Fibroblast of skin of abdomen (primary cell): ENCODE measurements at regions not wholly inside any gene's neighbourhood (a gene's known extent, or its start where the extent isn't known, plus 50 kb on each side); places are given as distances from the start of the nearest gene placed in this dataset.
A peak's percentile ranks its signal among the peaks of the same experiment; 100 is the strongest.

Experiments used
- DNase-seq: peaks from one replicate; pipeline ENCODE4 v3.0.0-alpha.2; 2013

DNA sequence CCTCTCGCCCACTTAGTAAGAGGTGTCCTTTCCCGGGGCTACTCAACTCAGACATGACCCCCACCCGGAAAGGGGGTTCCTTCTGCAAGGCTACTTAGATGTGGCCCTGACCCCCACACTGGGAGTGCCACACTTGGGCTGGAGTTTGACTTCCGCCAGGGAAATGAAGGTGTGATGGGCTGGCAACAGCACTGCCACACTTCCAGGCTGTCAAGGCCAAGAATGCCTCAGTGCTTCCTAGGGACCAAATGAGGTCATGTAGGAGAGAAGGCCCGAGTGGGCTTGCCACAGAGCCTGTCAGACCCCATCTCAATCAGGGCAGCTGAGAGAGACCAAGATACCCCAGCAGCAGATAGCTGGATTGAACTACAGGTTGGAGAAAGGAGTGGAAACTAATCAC lies 55.5 kb downstream of the DRD1 start:
- DNase-seq: no peak

DNA sequence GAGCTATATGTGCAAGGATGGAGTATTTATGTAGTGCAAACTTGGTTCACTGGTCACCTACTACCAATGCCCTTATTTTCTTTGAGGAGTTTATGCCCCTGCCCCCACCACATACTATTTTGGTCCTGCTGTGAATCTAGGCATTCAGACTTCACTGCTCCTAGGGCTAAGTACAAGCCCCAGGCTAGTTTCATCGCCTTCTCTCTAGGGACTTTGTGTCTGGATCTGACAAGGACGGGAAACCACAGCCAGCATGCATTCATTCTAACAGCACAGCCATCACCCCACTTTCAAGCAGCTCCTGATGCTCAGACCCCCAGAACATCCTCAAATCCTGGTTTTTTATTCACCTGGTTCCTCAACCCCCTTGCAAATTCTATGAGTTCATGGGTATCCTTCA lies 56.8 kb downstream of the DRD1 start:
- DNase-seq: no peak

DNA sequence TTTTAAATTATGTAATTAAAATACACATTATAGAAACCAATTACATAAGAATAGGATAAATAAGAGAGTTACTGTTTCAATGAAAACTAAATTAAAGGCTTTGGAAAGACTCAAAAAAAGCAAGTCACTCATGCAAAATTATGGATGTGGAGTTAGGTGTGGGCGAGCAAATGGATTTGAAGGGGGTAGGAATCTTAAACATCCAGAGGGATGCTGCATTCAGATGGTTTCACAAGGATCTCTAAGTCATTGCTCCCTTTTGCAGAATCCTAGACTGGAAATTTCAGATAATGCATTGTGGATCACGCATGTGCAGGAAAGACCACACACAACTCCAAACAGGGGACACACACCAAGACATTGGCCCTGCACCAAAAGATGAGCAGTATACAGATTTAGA lies 57.5 kb downstream of the DRD1 start:
- no peak for DNase-seq

DNA sequence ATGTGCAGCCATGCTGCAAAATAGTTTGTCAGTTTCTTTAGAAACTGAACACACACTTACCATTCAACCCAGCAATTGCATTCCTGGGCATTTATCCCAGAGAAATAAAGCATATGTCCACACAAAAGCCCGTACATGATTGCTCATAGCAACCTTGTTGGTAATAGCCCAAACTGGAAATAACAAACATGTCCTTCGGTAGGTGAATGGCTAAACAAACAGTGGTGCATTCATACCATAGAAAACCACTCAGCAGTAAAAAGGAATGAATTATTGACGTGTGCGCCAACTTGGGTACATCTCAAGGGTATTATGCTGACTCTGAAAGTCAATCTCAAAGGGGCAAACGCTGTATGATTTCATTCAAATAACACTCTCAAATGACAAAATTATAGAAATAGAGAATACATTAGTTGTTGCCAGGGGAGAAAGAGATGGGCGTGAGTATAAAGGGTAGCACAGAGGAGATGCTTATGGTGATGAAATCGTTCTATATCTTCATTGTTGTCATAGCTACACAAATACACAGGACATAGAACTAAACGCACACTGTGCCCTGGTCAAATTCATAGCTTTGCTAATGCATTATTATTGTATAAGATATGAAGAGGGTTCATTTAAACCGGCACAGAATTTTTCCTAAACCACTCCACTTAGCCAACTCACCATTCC lies 58.2 kb downstream of the DRD1 start:
- no peak for DNase-seq

DNA sequence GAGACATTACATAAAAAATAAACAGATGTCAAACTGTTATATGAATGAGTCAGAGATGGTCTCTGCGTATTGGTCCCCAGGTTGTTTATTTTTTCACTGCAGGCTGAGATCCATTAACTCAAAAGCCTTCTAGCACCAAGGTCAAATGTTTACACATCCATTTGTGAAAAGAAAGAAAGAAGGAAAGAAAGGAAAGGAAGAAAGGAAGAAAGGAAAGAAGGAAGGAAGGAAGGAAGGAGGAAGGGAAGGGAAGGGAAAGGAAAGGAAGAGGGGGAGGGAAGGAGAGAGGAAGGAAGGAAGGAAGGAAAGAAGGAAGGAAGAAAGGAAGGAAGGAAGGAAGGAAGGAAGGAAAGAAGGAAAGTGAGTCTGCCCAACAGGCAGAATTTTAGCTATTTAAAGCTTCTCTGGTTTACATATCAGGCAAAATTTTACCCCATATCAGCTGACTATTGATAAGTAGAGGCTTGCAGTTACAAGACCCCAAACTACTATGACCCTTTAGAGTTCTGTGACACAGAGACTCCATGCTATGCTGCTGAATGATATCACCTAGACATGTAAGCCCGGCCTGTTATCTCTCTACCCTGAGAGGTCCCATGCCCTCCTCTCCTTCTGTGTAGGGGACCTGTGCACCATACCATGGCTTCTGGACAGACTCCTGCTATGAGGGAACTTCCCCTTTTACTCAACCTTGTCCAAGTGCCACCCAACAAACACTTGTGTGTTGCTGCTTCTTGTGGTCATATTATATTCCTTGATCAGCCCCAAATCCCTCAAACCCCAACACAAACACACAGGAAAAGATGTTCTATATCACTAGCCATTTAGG lies 59.0 kb downstream of the DRD1 start:
- no peak for DNase-seq

DNA sequence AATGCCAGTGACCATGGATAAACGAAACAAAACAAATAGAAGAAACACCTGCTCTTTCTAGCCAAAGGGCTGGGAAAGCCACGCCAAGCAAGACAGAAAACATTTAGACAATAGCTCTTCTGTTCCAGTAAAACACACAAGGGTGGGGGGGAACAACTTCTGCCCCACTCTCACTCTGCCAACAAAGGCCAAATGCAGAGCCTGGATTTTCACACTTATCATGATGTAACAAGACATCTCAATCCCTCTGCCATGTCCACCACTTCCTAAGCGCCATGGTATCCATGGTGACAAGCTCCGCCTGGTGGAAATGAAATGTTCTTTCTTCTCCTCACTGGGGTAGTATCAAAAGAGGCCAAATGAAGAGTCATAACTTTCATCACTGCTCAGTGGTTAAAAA lies 60.6 kb downstream of the DRD1 start:
- no peak for DNase-seq

DNA sequence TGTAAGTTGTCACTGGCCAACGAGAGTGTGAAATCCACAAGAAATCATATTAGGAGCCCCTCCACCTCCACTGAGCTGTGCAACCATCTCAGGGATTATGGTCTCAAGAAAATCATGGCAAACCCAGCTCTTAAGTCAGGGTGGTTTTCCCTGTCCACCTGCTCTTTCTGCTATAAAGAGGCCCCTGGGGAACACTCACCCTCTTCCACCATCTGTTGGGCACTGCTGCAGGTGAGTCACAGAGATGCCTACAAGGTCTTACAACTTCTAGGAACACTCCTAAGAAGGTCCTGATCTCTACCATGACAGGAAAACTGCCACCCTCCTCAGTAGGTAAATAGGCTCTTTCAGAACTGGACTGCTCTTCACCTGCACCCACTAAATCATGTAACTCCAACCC lies 61.8 kb downstream of the DRD1 start:
- DNase-seq: no peak

DNA sequence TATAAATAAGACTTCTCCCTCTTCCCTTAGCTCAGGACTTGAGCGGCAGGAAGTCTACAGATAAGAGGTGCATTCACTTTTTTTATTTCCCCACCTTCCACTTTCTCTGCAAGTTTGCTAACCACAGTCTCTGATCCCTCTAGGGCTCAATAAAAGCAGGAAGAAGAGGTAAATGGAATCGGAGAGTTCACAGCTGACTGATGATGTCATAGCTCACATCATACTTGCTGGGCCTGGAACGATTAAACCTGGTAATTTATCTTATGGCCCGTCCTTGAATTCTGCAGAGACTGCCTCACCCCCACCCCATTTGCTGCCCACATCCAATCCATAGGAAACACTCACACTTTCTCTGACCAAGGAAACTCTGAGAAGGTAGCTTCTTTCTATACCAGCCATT lies 62.9 kb downstream of the DRD1 start:
- DNase-seq: no peak

DNA sequence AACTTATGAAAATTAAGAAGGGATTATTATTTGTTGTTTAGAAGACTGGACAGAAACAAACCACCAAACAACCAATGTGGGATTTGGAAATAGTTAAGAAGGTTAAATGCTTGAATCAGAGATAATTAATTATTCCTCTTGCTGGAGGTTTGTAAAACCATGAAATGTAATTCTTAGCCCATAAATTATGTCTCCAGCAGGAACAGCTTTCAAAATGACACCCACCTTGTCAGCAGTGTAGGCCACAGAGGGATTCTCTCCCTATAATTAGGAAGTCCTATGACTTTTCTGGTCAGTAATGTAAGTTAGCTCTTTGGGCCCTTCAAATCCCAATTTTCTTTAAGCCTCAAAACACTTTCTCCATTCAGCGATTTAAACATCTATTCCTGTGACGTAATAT lies 63.3 kb downstream of the DRD1 start:
- no peak for DNase-seq

DNA sequence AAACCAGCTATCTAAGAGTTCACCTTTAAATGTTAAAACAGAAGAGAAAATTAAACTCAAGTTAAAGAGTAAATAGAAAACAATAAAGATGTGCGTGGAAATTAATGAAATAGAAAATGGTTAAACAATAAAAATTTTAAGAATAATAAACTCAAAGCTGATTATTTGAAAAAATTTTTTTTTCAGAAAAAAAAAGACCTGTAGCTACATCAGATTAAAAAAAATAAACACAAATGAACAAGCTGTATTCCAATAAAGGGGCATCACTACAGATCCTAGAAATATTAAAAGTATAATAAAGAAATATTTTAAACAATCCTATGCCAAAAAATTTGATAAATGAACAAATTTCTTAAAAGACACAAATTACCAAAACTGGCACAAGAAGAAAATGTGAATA lies 64.1 kb downstream of the DRD1 start:
- no peak for DNase-seq

DNA sequence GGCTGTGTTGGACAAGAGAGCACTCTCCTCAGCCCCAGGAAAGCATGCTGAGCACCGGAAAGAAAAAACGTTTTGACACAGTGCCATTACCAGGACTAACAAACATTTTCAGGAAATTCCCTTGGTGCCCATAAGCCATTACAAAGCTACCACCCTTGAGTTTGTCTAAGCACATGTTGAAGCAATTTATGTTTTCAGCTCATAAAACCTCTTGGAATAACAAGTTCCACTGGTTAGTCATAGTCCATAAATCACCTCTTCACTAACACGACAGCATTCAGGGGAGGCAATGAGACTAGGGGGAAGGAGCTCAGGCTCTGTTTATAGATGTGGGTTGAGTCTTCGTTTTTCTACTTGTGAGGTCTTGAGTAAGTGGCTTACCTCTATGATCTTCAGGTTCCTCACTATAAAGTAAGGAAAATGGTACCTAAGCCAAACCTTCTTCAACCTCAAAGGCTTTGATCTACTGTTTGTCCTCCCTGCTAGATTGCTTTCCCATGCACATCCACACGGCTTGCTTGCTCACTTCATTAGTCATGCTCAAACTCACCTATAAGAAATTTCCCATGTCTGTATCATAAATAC lies 65.4 kb downstream of the DRD1 start:
- peak; percentile 78 for DNase-seq

DNA sequence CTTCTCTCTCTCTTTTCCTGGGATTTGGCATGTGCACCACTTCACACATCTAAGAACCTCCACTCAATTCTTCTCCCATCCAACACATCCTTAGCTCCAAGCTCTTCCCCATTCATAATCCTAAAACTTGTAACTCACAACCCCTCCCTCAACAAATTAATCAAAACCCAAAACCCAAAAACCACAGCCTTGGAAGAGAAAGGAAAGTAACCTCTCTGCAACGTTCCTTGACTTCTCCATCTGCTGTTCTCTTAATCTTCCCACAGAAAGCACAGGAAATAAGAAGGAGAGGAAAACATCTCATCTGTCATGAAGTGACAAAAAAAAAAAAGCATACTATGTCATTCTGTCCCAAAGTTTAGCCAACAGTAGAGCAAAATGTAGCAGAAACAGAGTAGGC lies 66.2 kb downstream of the DRD1 start:
- DNase-seq: no peak

DNA sequence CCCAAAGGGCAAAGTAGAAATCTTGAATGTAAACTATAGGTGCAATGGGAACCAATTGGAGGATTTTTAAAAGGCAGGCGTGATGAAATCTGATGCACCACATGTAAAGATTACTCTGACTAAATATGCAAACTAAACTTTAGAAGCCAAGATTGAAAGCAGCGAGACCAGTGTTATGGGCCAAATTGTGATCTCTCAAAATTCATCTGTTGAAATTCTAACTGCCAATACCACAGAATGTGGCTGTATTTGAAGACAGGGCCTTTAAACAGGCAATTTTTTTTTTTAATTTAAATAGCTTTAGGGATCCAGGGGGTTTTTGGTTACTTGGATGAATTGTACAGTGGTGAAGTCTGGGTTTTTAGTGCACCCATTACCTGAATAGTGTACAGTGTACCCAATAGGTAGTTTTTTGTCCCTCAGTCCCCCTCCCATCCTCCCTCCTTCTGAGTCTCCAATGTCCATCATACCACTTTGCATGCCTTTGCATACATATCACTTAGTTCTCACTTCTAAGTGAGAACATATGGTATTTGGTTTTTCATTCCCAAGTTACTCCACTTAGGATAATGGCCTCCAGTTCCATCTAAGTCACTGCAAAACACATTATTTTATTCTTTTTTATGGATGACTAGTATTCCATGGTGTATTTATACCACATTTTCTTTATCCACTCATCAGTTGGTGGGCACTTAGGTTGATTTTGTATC lies 69.7 kb downstream of the DRD1 start:
- DNase-seq: no peak

DNA sequence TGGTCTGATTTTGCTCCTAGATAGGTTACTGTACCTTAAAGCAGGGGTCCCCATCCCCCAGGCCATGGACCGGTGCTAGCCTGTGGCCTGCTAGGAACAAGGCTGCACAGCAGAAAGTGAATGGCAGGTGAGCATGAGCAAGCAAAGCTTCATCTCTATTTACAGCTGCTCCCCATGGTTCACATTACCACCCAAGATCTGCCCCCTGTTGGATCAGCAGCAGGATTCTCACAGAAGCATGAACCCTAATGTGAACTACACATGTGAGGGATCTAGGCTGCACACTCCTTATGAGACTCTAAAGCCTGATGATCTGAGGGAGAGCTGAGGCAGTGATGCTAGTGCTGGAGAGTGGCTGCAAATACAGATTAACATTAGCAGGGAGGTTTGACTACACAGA lies 78.1 kb downstream of the DRD1 start:
- no peak for DNase-seq

DNA sequence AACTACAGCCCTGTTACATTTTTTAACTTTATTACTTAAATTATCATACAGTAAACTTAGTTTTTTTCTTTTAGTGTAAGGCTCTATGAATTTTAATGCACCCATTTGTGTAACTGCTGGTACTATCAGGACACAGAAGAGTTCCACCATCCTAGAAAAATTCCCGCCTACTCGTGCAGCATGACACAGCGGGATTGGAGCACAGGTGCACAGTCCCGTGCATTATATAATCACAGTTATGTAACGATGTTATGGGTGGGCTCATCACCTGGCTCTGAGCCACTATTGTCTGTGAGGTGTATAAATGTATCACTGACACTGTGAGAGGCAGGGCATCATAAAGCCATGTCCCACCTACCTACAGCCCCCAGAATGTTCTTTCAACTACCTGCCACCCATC lies 80.7 kb downstream of the DRD1 start:
- DNase-seq: no peak

DNA sequence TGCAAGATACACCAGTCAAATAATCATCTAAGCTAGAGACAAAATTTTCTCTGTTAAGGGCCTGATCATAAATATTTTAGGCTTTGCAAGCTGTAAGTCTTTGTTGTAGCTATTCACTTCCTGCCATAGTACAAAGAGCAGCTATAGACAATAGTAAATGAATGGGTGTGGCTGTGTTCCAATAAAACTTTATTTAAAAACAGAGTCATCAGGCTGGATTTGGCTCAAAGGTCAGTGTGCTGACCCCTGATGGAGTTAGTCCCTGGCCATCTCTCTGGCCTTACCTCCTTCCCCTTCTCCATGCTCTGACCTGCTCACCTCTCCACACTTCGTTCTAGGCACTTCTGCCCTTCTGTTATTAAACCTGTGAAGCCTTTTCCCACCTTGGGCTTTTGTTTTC lies 86.0 kb downstream of the DRD1 start:
- no peak for DNase-seq

DNA sequence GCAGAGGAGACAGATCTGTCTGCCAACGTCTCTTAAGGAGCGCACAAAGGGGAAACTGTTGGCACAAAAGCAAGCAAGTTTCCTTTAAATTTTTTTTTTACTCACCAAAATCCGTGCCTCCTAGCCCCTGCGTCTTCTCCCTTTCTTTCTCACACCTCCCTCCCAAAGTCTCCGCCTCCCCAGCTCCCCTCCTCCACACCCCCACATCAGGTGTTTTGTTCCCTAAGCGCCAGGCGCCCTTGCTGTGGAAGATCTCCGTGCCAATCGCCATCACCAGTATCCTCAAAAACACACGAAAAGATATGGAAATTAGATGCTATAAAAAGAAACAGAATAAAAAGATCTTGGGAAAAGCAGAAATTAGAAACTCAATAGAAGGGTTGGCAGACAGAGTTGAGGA lies 87.6 kb downstream of the DRD1 start:
- no peak for DNase-seq

DNA sequence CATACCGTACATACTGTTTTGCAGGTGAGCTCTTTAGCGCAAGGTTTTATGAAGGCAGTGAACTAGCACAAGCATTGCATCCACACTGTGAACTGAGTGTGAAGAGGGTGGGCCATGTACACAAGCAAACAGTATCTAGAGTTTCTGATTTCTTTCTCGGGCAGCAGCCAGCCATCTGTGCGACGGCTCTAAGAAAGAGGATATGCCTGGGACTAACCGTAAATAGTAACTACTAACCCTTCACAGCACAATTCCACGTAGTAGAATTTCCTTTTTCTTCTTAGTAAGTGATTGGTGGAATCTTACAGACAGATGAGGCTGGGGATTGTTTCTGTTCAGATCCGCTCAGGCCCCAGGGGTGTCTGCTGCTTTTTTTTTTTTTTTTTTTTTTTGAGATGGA lies 89.0 kb downstream of the DRD1 start:
- DNase-seq: no peak

DNA sequence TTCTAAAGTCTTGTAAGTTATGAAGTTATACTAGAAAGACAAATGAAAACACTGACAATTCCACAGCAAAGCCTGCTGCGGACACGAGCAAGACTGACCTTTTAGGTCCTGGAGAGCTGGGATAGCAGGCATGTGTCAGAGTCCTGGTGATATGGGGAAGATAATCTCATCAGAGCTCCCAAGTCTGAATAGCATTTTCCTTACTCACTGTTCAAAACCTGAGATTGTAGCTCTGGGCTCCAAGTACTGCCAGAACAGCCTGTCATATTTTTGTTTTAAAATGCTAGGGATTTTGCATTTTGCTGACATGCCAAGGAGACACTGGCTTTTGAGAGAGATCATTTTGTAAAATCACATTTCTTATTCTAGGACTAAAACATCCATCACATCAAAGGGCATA lies 90.1 kb downstream of the DRD1 start:
- no peak for DNase-seq

DNA sequence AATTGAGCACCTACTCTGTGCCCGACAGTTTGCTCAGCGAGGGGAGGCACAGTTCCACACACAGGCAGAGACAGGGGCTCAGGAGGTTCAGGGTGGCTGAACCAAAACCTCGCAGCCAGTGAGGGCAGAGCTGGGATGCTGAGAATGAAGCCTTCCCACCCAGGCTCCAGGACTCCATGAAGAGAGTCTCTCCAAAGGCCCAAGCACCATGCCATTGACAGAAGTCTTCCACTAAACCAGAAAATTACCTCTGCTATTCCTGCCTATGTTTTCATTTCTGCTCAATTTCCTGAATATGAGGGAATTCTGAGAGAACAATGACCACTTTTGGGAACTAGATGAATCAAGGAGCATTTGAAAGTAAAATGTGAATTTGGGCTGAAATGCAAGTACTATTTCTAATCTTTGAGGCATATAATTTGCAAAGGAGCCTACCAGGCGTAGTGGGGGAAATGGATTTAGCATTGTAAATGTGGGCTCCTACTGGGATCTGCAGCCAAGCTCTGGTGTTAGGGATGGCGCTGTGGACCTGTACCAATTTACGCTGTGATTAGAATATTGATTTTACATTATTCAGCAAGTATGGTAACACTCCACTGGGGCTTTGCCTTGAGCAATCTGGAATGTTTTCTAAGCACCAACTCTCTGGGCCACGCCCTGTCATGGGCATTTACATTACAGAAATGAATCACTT lies 91.9 kb downstream of the DRD1 start:
- no peak for DNase-seq

DNA sequence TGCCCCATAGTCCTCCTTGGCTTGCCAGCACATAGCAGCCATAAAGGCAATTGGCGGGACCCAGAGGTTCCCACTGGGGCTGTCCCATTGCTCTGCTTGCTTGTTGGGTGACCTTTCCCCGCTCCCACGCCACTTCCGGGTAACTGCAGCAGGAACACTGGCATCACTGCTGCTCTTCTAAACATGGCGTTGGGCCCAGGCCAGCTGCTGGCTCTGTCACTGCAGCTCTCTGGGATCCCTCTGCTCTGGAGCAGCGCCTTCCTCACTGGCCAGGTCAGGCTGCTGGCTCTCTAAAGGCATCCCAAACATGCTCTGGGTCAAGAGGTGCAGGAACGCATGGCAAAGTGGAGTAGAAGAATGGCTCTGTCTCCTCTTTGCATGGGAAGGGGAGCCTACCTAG lies 92.9 kb downstream of the DRD1 start:
- DNase-seq: no peak

DNA sequence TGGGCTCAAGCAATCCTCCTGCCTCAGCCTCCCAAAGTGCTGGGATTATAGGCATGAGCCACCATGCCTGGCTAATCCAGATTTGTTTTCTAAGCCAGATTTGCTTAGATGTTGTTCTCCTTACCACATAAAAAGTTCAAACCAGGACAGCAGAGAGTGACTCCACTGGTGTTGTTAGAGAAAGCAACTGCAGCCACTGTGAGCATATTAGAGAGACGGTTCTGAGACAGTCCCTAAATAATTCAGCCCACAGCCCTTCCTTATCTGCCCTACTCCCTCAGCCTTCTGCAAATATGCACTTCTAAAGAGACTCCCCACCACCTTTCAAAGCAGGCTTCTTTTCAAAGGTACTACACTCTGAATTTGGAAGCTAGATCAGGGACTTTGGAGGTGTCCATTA lies 96.1 kb downstream of the DRD1 start:
- DNase-seq: no peak

DNA sequence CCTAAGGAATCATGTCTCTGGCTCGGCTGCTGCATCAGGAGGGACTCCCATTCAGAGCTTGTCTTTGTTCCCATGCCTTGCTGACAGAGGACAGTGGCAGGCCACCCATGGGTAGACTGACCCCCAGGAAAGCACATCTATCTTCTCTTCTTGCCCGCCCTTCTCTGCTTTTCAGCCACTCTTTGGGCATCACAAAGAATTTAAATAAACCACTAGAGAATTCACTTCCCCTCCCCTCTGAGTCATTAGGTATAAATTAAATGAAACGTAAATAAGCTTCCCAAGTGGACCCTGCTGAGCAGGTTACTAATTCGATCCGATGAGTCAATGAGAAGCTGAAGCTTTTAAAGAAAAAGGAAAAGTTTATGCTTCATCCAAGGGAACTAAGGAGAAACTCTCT lies 97.0 kb downstream of the DRD1 start:
- peak; percentile 46 for DNase-seq
